Ovary (tissue), 7 donors: ENCODE measurements at regions not wholly inside any gene's neighbourhood (a gene's known extent, or its start where the extent isn't known, plus 50 kb on each side); places are given as distances from the start of the nearest gene placed in this dataset.

ENCODE experiments used
- DNase-seq, 5 donors: peaks; one replicate each; pipeline ENCODE4 v3.0.0-alpha.2; 2019 to 2020
- H3K27ac ChIP-seq, 2 donors: fragments of 200-600 bp; one replicate each; pipeline versions ENCODE4 v1.5.1 to v1.8.0; 2019 to 2022
- H3K27me3 ChIP-seq: fragments of 200-600 bp; one replicate; pipeline ENCODE4 v1.8.0; 2022
- H3K36me3 ChIP-seq: fragments of 200-600 bp; sonication (generic); one replicate; pipeline ENCODE4 v1.5.1; 2019
- H3K4me1 ChIP-seq: one replicate; pipeline ENCODE4 v1.8.1; 2013; ENCODE audit warnings: mild to moderate bottlenecking, moderate library complexity; ENCODE audit not compliant: insufficient read depth
- H3K4me3 ChIP-seq: fragments of 200-600 bp; sonication (generic); one replicate; pipeline ENCODE4 v1.5.1; 2017
- H3K9me3 ChIP-seq, 2 donors: fragments of 200-600 bp in 1 of 2; sonication (generic) in 1 of 2; one replicate each; pipeline versions ENCODE4 v1.5.1 to v1.8.1; 2013 to 2019; ENCODE audit warnings: mild to moderate bottlenecking in 1 of 2, moderate library complexity in 1 of 2
- EP300 ChIP-seq: sonication (generic); formaldehyde crosslinking; IDR thresholded peaks from one replicate; pipeline ENCODE4 v1.6.1; 2017; ENCODE audit warnings: antibody characterized with exemption
- POLR2A ChIP-seq: fragments of 450-650 bp; IDR thresholded peaks from one replicate; pipeline ENCODE4 v1.6.1; 2017; ENCODE audit warnings: antibody characterized with exemption, mild to moderate bottlenecking, moderate library complexity
- WGBS, 3 donors: extraction: QIAGEN DNeasy Blood & Tissue Kit in 1 of 3; methylation state at CpG; one replicate each; pipeline versions ENCODE4 v1.1.5 to v1.1.7; 2013 to 2017; 5-methylcytosine and 5-hydroxymethylcytosine counted together
- intact Hi-C, 4 donors: fragments of 100-400 bp; cut with DNase I; formaldehyde crosslinking; loops; one replicate each; pipeline versions ENCODE4 v1.11.0 to v1.15.1; 2022 to 2023
- TF ChIP-seq, protein P1 (sequence below), 3 donors: fragments of 450-650 bp in 2 of 3; fragments of 200-600 bp in 1 of 3; IDR thresholded peaks; one replicate each; pipeline versions ENCODE4 v1.5.1 to v1.8.0; 2016 to 2022; ENCODE audit warnings: antibody characterized with exemption in 3 of 3, mild to moderate bottlenecking in 1 of 3
- donor health status: DM: no; HTN: no; CAD: no; lungs with moderate emphysema.
- donor health status: DM: no; HTN: no; CAD: no.
- donor health status: Bipolar disorder and iron deficiency.
- donor health status: DM: no; HTN: no; CAD: no.
- donor health status: DM: yes; HTN: yes; CAD: no.

DNA sequence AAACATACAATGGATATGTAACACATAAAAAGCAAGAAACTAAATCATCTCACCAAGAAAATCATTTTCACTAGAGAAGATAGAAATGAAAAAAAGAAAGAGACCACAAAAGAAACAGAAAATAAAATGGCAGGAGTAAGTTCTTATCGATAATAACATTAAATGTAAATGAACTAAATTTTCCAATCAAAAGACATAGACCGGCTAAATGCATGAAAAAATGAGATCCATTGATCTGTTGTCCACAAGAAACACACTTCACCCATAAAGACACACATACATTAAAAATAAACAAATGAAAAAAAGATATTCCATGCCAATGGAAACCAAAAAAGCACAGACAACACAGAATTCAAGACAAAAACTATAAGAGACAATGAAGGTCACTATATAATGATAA lies 1771.9 kb downstream of the SI start:
- TF ChIP-seq EP300 = no peak
- TF ChIP-seq, protein P1, sequence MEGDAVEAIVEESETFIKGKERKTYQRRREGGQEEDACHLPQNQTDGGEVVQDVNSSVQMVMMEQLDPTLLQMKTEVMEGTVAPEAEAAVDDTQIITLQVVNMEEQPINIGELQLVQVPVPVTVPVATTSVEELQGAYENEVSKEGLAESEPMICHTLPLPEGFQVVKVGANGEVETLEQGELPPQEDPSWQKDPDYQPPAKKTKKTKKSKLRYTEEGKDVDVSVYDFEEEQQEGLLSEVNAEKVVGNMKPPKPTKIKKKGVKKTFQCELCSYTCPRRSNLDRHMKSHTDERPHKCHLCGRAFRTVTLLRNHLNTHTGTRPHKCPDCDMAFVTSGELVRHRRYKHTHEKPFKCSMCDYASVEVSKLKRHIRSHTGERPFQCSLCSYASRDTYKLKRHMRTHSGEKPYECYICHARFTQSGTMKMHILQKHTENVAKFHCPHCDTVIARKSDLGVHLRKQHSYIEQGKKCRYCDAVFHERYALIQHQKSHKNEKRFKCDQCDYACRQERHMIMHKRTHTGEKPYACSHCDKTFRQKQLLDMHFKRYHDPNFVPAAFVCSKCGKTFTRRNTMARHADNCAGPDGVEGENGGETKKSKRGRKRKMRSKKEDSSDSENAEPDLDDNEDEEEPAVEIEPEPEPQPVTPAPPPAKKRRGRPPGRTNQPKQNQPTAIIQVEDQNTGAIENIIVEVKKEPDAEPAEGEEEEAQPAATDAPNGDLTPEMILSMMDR (IDR thresholded peaks at IDR 0.05) = no peak
- TF ChIP-seq POLR2A = no peak
- no peak for DNase-seq
- H3K36me3 ChIP-seq = no peaks in the 10 kb centered on the region
- H3K4me3 ChIP-seq = no peak overlapping the region
- no peaks in the 10 kb centered on the region for H3K4me1 ChIP-seq
- intact Hi-C loops = no loop called here
- 92 to 96% (median 94%) methylated on average over 2 of the region's 2 CpGs for WGBS, 3 donors
- H3K27ac ChIP-seq = no peak overlapping the region
- H3K27me3 ChIP-seq = no peaks in the 10 kb centered on the region
- no peaks in the 10 kb centered on the region for H3K9me3 ChIP-seq

DNA sequence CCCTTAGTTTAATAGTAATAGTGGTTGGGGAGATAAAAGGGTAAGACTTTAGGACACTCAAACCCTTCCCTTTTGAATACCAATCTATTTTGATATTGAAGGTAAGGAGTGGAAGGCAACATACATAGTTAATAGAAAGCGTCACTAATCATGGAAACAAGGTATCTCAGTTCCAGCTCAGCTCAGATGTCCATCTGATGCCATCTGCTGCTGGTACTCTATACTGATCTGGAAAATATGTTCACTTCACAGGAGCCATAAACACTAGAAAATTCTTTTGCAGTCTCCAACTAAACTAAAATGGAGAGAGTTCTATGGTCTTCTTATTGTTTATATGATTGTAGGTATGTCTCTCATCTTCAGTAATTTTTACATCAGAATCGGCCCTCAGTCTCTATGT lies 1777.1 kb downstream of the OTOL1 start:
- DNase-seq = no peak
- H3K4me3 ChIP-seq = no peak overlapping the region
- no peak overlapping the region for H3K27ac ChIP-seq
- no peaks in the 10 kb centered on the region for H3K27me3 ChIP-seq
- H3K4me1 ChIP-seq = no peaks in the 10 kb centered on the region
- WGBS, 3 donors = 87 to 92% (median 89%) methylated on average over 2 of the region's 2 CpGs
- intact Hi-C loops = no loop called here
- TF ChIP-seq EP300 = no peak
- TF ChIP-seq, protein P1 (IDR thresholded peaks at IDR 0.05) = no peak
- TF ChIP-seq POLR2A = no peak
- H3K36me3 ChIP-seq = no peaks in the 10 kb centered on the region
- no peaks in the 10 kb centered on the region for H3K9me3 ChIP-seq

DNA sequence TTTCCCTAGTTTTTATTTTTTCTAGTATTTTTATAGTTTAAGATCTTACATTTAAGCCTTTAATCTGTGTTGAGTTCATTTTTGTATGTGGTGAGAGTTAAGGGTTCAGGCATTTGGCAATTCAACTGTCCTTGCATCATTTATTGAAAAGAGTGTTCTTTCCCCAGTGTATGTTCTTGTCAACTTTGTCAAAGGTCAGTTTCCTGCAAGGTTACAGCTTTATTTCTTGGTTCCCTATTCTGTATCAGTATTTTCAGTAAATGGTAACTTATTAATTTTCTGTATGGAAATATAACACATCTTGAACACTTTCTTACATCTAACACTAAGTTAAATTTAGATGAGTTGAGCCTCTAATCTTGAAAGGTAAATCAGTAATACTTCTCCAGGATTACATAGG lies 1770.1 kb downstream of the OTOL1 start:
- Histone ChIP-seq H3K4me3 (no peak overlapping the region), H3K27me3 (no peaks in the 10 kb centered on the region), H3K27ac (no peak overlapping the region), H3K4me1 (no peaks in the 10 kb centered on the region), H3K36me3 (no peaks in the 10 kb centered on the region), H3K9me3 (no peaks in the 10 kb centered on the region)
- DNase-seq = no peak
- intact Hi-C loops = no loop called here
- no peak for TF ChIP-seq POLR2A
- TF ChIP-seq, protein P1 (IDR thresholded peaks at IDR 0.05) = no peak
- TF ChIP-seq EP300 = no peak

DNA sequence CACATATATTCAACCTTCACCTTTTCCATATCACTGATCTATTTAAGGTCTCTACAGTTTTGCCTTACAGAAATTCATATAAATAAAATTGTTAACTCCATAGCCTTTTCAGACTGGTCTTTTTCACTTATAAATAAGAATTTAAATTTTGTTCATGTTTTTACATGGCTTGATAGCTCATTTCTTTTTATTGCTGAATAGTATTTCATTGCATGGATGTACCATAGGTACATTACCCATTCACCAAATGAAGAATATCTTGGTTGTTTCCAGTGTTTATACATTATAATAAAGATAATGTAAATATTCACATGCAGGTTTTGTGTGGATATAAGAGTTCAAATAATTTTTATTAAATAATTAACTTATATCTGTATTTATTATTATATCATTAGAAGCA lies 1765.0 kb downstream of the OTOL1 start:
- intact Hi-C loops = loop anchor here in 1 of 4 donors (2.0 kb wide), 1 partner anchor 73 kb away; no protein-coding TSS in a partner anchor
- TF ChIP-seq POLR2A (no peak), EP300 (no peak)
- TF ChIP-seq, protein P1 (IDR thresholded peaks at IDR 0.05) = no peak
- H3K4me1 ChIP-seq = no peaks in the 10 kb centered on the region
- H3K36me3 ChIP-seq = no peaks in the 10 kb centered on the region
- no peak overlapping the region for H3K27ac ChIP-seq
- DNase-seq = no peak
- H3K9me3 ChIP-seq = no peaks in the 10 kb centered on the region
- no peaks in the 10 kb centered on the region for H3K27me3 ChIP-seq
- H3K4me3 ChIP-seq = no peak overlapping the region

DNA sequence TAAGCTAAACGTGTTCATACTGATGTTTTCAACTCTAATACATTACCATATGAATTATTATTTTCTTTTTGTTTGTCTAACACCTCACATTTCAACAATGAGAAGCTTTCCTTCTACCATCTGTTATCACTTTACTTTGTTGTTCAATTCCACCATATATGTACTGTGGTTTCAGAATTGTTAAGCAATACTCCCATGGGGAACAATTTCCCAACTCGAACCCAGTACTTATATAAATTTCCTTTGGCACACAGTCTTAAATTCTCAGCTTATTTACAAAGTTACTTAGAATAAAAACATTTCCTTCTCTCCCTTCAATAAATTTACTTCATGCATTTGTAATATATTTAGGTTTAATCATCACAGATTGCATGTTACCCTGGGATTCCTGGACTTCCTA lies 1764.4 kb downstream of the OTOL1 start:
- no peak for DNase-seq
- H3K27me3 ChIP-seq = no peaks in the 10 kb centered on the region
- WGBS, 3 donors = 78 to 87% (median 79%) methylated on average over 2 of the region's 2 CpGs
- H3K36me3 ChIP-seq = no peaks in the 10 kb centered on the region
- no peaks in the 10 kb centered on the region for H3K4me1 ChIP-seq
- no peaks in the 10 kb centered on the region for H3K9me3 ChIP-seq
- H3K27ac ChIP-seq = no peak overlapping the region
- H3K4me3 ChIP-seq = no peak overlapping the region
- TF ChIP-seq EP300 (no peak), POLR2A (no peak)
- intact Hi-C loops = loop anchor here in 1 of 4 donors (2.0 kb wide), 1 partner anchor 72 kb away; no protein-coding TSS in a partner anchor
